ENCODE measurements at regions not wholly inside any gene's neighbourhood (a gene's known extent, or its start where the extent isn't known, plus 50 kb on each side); places are given as distances from the start of the nearest gene placed in this dataset.

GRCh38 chr13:79267560-79267959 is 138.5 kb downstream of the RBM26 start:
- no peak for DNase-seq (ENCODE audit: low read depth)

- no peak for DNase-seq (ENCODE audit: low read depth)
Measured at GRCh38 chr13:79258489-79258888, 147.6 kb downstream of the RBM26 start.

GRCh38 chr13:79246578-79246949 is 159.5 kb downstream of the RBM26 start:
- no peak for DNase-seq (ENCODE audit: low read depth)

- no peak for DNase-seq (ENCODE audit: low read depth)
Measured at GRCh38 chr13:79245937-79246577, 160.0 kb downstream of the RBM26 start.

GRCh38 chr13:79241697-79242096 is 164.4 kb downstream of the RBM26 start:
- DNase-seq (ENCODE audit: low read depth) = no peak

GRCh38 chr13:79237981-79238380 is 168.1 kb downstream of the RBM26 start:
- DNase-seq (ENCODE audit: low read depth) = no peak

- no peak for DNase-seq (ENCODE audit: low read depth)
Measured at GRCh38 chr13:79231887-79232286, 174.2 kb downstream of the RBM26 start.

GRCh38 chr13:79229761-79230160 is 176.3 kb downstream of the RBM26 start:
- no peak for DNase-seq (ENCODE audit: low read depth)

GRCh38 chr13:79228972-79229371 is 177.1 kb downstream of the RBM26 start:
- DNase-seq (ENCODE audit: low read depth) = no peak

- DNase-seq (ENCODE audit: low read depth) = no peak
Measured at GRCh38 chr13:79227418-79227817, 178.6 kb downstream of the RBM26 start.

GRCh38 chr13:79226938-79227337 is 179.1 kb downstream of the RBM26 start:
- DNase-seq (ENCODE audit: low read depth) = no peak

- DNase-seq (ENCODE audit: low read depth) = no peak
Measured at GRCh38 chr13:79226250-79226649, 179.8 kb downstream of the RBM26 start.

GRCh38 chr13:79225487-79226232 is 180.4 kb downstream of the RBM26 start:
- DNase-seq (ENCODE audit: low read depth) = no peak

GRCh38 chr13:79222427-79223205 is 183.4 kb downstream of the RBM26 start:
- DNase-seq (ENCODE audit: low read depth) = no peak

GRCh38 chr13:79212064-79212619 is 193.9 kb downstream of the RBM26 start:
- no peak for DNase-seq (ENCODE audit: low read depth)

GRCh38 chr13:79211377-79211776 is 194.7 kb downstream of the RBM26 start:
- no peak for DNase-seq (ENCODE audit: low read depth)

- DNase-seq (ENCODE audit: low read depth) = no peak
Measured at GRCh38 chr13:79197933-79198332, 208.1 kb downstream of the RBM26 start.

- DNase-seq (ENCODE audit: low read depth) = no peak
Measured at GRCh38 chr13:79196843-79197242, 209.2 kb downstream of the RBM26 start.

- DNase-seq (ENCODE audit: low read depth) = no peak
Measured at GRCh38 chr13:79196366-79196765, 209.7 kb downstream of the RBM26 start.

GRCh38 chr13:79194727-79195126 is 211.3 kb downstream of the RBM26 start:
- no peak for DNase-seq (ENCODE audit: low read depth)

- no peak for DNase-seq (ENCODE audit: low read depth)
Measured at GRCh38 chr13:79194272-79194671, 211.8 kb downstream of the RBM26 start.

- DNase-seq (ENCODE audit: low read depth) = no peak
Measured at GRCh38 chr13:79191501-79191900, 214.6 kb downstream of the RBM26 start.

- DNase-seq (ENCODE audit: low read depth) = no peak
Measured at GRCh38 chr13:79190932-79191331, 215.1 kb downstream of the RBM26 start.
